ENCODE measurements at regions not wholly inside any gene's neighbourhood (a gene's known extent, or its start where the extent isn't known, plus 50 kb on each side); places are given as distances from the start of the nearest gene placed in this dataset.

DNA sequence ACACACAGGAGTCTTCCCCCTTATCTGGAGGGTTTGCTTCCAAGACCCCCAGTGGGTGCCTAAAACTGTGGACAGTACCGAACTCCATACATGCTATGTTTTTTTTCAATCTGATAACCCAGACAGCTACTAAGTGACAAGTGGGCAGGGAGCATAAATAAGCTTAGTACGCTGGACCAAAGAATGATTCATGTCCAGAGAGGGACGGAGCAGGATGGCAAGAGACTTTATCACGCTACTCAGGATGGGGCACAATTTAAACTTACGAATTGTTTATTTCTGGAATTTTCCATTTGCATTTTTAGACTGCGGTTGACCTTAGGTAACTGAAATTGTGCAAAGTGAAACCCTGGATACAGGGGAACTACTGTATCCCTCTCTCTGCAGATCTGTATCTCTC lies 410.0 kb upstream of the MKI67 start:
- Histone ChIP-seq H3K4me3 (ENCODE audit: severe bottlenecking) (no peak overlapping the region), H3K4me1 (ENCODE audit: insufficient read depth, poor library complexity, severe bottlenecking) (no peaks in the 10 kb centered on the region), H3K9me3 (ENCODE audit: severe bottlenecking) (no peaks in the 10 kb centered on the region), H3K27ac (ENCODE audit: poor library complexity, severe bottlenecking) (no peak overlapping the region), H3K36me3 (ENCODE audit: low read depth) (no peaks in the 10 kb centered on the region), H3K27me3 (ENCODE audit: insufficient read depth, poor library complexity, severe bottlenecking) (peaks cover 14% of the 10 kb centered on the region)
- DNase-seq (ENCODE audit: low spot score) (no peak), ATAC-seq (ENCODE audit: low read depth) (no peak)
- TF ChIP-seq, protein P1, sequence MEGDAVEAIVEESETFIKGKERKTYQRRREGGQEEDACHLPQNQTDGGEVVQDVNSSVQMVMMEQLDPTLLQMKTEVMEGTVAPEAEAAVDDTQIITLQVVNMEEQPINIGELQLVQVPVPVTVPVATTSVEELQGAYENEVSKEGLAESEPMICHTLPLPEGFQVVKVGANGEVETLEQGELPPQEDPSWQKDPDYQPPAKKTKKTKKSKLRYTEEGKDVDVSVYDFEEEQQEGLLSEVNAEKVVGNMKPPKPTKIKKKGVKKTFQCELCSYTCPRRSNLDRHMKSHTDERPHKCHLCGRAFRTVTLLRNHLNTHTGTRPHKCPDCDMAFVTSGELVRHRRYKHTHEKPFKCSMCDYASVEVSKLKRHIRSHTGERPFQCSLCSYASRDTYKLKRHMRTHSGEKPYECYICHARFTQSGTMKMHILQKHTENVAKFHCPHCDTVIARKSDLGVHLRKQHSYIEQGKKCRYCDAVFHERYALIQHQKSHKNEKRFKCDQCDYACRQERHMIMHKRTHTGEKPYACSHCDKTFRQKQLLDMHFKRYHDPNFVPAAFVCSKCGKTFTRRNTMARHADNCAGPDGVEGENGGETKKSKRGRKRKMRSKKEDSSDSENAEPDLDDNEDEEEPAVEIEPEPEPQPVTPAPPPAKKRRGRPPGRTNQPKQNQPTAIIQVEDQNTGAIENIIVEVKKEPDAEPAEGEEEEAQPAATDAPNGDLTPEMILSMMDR (IDR thresholded peaks at IDR 0.05; ENCODE audit: poor library complexity, severe bottlenecking), result no peak

DNA sequence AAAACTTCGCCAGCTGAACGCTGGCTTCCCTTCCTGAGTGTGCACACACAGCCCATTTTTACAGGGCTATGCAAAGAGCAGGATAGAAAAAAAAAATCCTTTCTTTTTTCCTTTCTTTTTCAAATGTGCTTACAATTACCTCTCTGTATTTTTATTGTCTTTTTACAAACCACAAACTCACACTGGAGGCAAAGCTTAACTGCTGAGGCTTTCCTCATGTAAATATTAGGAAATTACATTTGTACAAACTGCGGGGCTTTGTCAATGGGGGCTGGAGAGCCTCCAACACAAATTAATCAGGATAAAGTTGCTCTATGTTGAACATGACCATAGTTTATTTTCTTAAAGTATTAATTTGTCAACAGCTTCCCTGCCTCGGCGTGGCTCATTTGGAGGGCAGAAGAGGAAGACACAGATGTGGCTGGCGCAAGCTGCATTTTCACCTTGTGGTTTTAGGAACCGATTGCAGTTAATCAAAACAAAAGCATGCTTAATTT lies 411.7 kb upstream of the MKI67 start:
- Histone ChIP-seq H3K27me3 (ENCODE audit: insufficient read depth, poor library complexity, severe bottlenecking) (peaks cover 14% of the 10 kb centered on the region), H3K9me3 (ENCODE audit: severe bottlenecking) (no peaks in the 10 kb centered on the region), H3K4me1 (ENCODE audit: insufficient read depth, poor library complexity, severe bottlenecking) (no peaks in the 10 kb centered on the region), H3K27ac (ENCODE audit: poor library complexity, severe bottlenecking) (no peak overlapping the region), H3K36me3 (ENCODE audit: low read depth) (no peaks in the 10 kb centered on the region), H3K4me3 (ENCODE audit: severe bottlenecking) (no peak overlapping the region)
- ATAC-seq (ENCODE audit: low read depth) (no peak), DNase-seq (ENCODE audit: low spot score) (no peak)
- TF ChIP-seq, protein P1 (IDR thresholded peaks at IDR 0.05; ENCODE audit: poor library complexity, severe bottlenecking), result no peak

DNA sequence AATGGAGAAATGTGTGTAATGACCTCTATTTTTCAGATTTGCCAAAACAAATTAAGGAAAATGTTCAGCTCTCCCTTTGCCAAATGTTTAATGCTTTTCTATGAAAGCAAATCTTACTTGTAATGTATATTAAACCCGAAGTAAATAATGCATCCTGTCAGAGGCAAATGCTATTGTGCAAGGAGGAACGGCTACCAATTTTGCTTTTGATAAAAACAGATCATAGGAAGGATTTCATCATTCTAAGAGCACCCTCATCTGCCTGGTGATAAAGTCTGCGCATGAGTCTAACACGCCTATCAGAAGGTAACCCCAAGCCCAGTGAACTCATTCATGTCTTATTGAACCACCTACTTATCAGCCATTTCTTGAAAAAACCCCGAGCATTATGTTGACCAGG lies 412.4 kb upstream of the MKI67 start:
- H3K27ac ChIP-seq (ENCODE audit: poor library complexity, severe bottlenecking), result no peak overlapping the region
- H3K4me3 ChIP-seq (ENCODE audit: severe bottlenecking), result no peak overlapping the region
- no peak for DNase-seq (ENCODE audit: low spot score)
- no peaks in the 10 kb centered on the region for H3K9me3 ChIP-seq (ENCODE audit: severe bottlenecking)
- no peak for ATAC-seq (ENCODE audit: low read depth)
- no peaks in the 10 kb centered on the region for H3K4me1 ChIP-seq (ENCODE audit: insufficient read depth, poor library complexity, severe bottlenecking)
- no peaks in the 10 kb centered on the region for H3K36me3 ChIP-seq (ENCODE audit: low read depth)
- H3K27me3 ChIP-seq (ENCODE audit: insufficient read depth, poor library complexity, severe bottlenecking), result peaks cover 14% of the 10 kb centered on the region
- TF ChIP-seq, protein P1 (IDR thresholded peaks at IDR 0.05; ENCODE audit: poor library complexity, severe bottlenecking), result no peak

DNA sequence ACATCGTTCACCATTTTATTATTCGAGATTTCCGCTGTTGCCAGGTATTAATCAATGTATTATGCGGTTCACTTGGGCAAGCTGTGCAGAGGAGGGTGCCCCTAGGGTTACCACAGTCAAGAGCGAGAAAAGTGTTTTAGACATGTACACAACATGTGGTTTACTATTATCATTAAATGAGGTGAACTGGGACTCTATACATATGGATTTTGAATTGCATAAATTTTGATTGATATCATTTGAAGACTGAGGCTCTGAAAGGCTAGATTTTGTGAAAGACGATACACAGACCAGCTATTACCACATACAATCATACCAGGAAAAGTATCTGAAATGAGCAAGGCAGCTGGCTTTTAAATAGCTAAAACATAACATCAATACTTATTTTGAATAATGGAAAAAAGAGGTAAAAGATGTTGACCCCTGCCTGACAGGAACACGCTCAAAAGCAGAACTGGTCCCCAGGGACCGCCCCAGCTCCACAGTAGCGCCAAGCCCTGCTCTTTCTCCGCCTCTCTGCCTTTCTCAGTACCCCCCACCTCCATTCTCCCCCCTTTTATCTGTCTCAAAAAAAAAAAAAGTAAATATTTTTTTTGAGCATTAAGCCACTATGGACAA lies 413.4 kb upstream of the MKI67 start:
- Histone ChIP-seq H3K36me3 (ENCODE audit: low read depth) (no peaks in the 10 kb centered on the region), H3K9me3 (ENCODE audit: severe bottlenecking) (no peaks in the 10 kb centered on the region), H3K27me3 (ENCODE audit: insufficient read depth, poor library complexity, severe bottlenecking) (peaks cover 9% of the 10 kb centered on the region), H3K4me1 (ENCODE audit: insufficient read depth, poor library complexity, severe bottlenecking) (no peaks in the 10 kb centered on the region), H3K27ac (ENCODE audit: poor library complexity, severe bottlenecking) (no peak overlapping the region), H3K4me3 (ENCODE audit: severe bottlenecking) (no peak overlapping the region)
- no peak for DNase-seq (ENCODE audit: low spot score)
- TF ChIP-seq, protein P1 (IDR thresholded peaks at IDR 0.05; ENCODE audit: poor library complexity, severe bottlenecking), result no peak
- ATAC-seq (ENCODE audit: low read depth), result no peak

DNA sequence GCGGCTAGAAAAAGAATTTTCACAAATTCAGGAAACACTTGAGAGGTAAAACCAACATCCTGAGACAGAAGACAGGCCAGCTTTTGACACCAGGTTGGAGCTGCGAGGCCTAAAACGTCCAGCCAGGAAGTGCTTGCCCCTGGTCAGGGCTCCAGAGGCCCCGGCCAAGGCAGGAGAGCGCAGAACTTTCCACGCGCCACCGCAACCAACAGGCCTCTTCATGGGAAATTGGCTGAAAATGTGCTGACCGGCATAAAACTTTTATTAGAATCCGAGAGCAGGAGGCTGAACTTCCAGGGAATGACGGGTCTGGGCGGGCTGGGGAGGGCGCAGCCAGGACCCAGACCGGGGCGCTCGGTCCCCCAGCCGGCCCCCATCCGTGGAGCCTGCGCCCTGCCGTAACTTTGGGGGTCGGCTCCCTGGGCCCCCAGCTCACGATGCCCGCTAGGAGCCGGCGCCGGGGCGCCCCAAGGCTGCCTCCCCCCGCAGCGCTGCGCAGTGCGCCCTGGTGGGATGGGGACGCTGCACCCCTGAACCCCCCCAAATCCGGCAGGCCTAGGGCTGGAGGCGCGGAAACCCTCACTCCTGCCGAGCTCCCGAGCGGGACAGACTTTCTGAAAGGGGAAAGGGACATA lies 414.0 kb upstream of the MKI67 start:
- no peak for ATAC-seq (ENCODE audit: low read depth)
- H3K36me3 ChIP-seq (ENCODE audit: low read depth), result no peaks in the 10 kb centered on the region
- DNase-seq (ENCODE audit: low spot score), result no peak
- H3K27me3 ChIP-seq (ENCODE audit: insufficient read depth, poor library complexity, severe bottlenecking), result peaks cover 7% of the 10 kb centered on the region
- TF ChIP-seq, protein P1 (IDR thresholded peaks at IDR 0.05; ENCODE audit: poor library complexity, severe bottlenecking), result no peak
- no peaks in the 10 kb centered on the region for H3K9me3 ChIP-seq (ENCODE audit: severe bottlenecking)
- H3K4me1 ChIP-seq (ENCODE audit: insufficient read depth, poor library complexity, severe bottlenecking), result no peaks in the 10 kb centered on the region
- no peak overlapping the region for H3K27ac ChIP-seq (ENCODE audit: poor library complexity, severe bottlenecking)
- no peak overlapping the region for H3K4me3 ChIP-seq (ENCODE audit: severe bottlenecking)

Data from RWPE2 (cell line).